Upper lobe of right lung (tissue), 1 donor: ENCODE measurements at regions not wholly inside any gene's neighbourhood (a gene's known extent, or its start where the extent isn't known, plus 50 kb on each side); places are given as distances from the start of the nearest gene placed in this dataset.

Experiments
- ATAC-seq: fragments of 200-7000 bp; cut with Tn5 transposase; one replicate; pipeline ENCODE4 v1.9.1; 2020; ENCODE audit warnings: mild to moderate bottlenecking, moderate library complexity
- DNase-seq: peaks from one replicate; pipeline ENCODE4 v3.0.0-alpha.2; 2020
- H3K27ac ChIP-seq: fragments of 200-600 bp; one replicate; pipeline ENCODE4 v1.8.0; 2022
- H3K27me3 ChIP-seq: fragments of 200-600 bp; one replicate; pipeline ENCODE4 v1.8.0; 2022; ENCODE audit warnings: mild to moderate bottlenecking
- H3K36me3 ChIP-seq: fragments of 200-600 bp; one replicate; pipeline ENCODE4 v1.8.0; 2022
- H3K4me1 ChIP-seq: fragments of 200-600 bp; one replicate; pipeline ENCODE4 v1.8.0; 2022
- H3K4me3 ChIP-seq: fragments of 200-600 bp; one replicate; pipeline ENCODE4 v1.8.0; 2022; ENCODE audit warnings: mild to moderate bottlenecking
- H3K9me3 ChIP-seq: fragments of 200-600 bp; one replicate; pipeline ENCODE4 v1.8.0; 2022
- CTCF ChIP-seq: fragments of 200-600 bp; IDR thresholded peaks from one replicate; pipeline ENCODE4 v1.8.0; 2022; ENCODE audit warnings: antibody characterized with exemption
- intact Hi-C: fragments of 100-400 bp; cut with DNase I; formaldehyde crosslinking; loops from one replicate; pipeline ENCODE4 v1.11.0; 2022
- donor health status: DM: no; HTN: yes; CAD: no; lungs with severe emphysema.

- Histone ChIP-seq H3K27me3 (no peaks in the 10 kb centered on the region), H3K27ac (no peak overlapping the region), H3K9me3 (no peaks in the 10 kb centered on the region), H3K4me1 (no peaks in the 10 kb centered on the region), H3K4me3 (no peak overlapping the region), H3K36me3 (no peaks in the 10 kb centered on the region)
- intact Hi-C loops: no loop called here
- ATAC-seq: no peak
- no peak for TF ChIP-seq CTCF
- no peak for DNase-seq
These were observed 112.6 kb downstream of the COPS8 start for GRCh38 chr2:237198164-237198855.

- H3K36me3 ChIP-seq: no peaks in the 10 kb centered on the region
- no peak for TF ChIP-seq CTCF
- no peaks in the 10 kb centered on the region for H3K9me3 ChIP-seq
- H3K27ac ChIP-seq: no peak overlapping the region
- H3K27me3 ChIP-seq: no peaks in the 10 kb centered on the region
- DNase-seq (no peak), ATAC-seq (no peak)
- H3K4me1 ChIP-seq: no peaks in the 10 kb centered on the region
- H3K4me3 ChIP-seq: no peak overlapping the region
- intact Hi-C loops: no loop called here
These were observed 113.4 kb downstream of the COPS8 start for GRCh38 chr2:237199082-237199481.

- ATAC-seq (no peak), DNase-seq (no peak)
- no peaks in the 10 kb centered on the region for H3K4me1 ChIP-seq
- no peaks in the 10 kb centered on the region for H3K36me3 ChIP-seq
- TF ChIP-seq CTCF: no peak
- no peaks in the 10 kb centered on the region for H3K27me3 ChIP-seq
- H3K4me3 ChIP-seq: no peak overlapping the region
- intact Hi-C loops: no loop called here
- H3K9me3 ChIP-seq: no peaks in the 10 kb centered on the region
- H3K27ac ChIP-seq: no peak overlapping the region
These were observed 113.9 kb downstream of the COPS8 start for GRCh38 chr2:237199577-237199976.

- ATAC-seq (no peak), DNase-seq (no peak)
- H3K4me1 ChIP-seq: no peaks in the 10 kb centered on the region
These were observed 114.8 kb downstream of the COPS8 start for GRCh38 chr2:237200462-237200861.

GRCh38 chr2:237201461-237202287 is 116.0 kb downstream of the COPS8 start:
- Histone ChIP-seq H3K27ac (no peak overlapping the region), H3K4me3 (no peak overlapping the region), H3K36me3 (no peaks in the 10 kb centered on the region), H3K4me1 (no peaks in the 10 kb centered on the region), H3K9me3 (no peaks in the 10 kb centered on the region), H3K27me3 (no peaks in the 10 kb centered on the region)
- DNase-seq (no peak), ATAC-seq (peak; percentile 34)
- intact Hi-C loops: no loop called here
- TF ChIP-seq CTCF: no peak

More at GRCh38 chr2:237200462-237200861, 114.8 kb downstream of the COPS8 start:
- Histone ChIP-seq H3K9me3 (no peaks in the 10 kb centered on the region), H3K4me3 (no peak overlapping the region), H3K27ac (no peak overlapping the region), H3K27me3 (no peaks in the 10 kb centered on the region), H3K36me3 (no peaks in the 10 kb centered on the region)
- intact Hi-C loops: no loop called here
- TF ChIP-seq CTCF: no peak
